ENCODE measurements at regions not wholly inside any gene's neighbourhood (a gene's known extent, or its start where the extent isn't known, plus 50 kb on each side); places are given as distances from the start of the nearest gene placed in this dataset.
A peak's percentile ranks its signal among the peaks of the same experiment; 100 is the strongest.

DNA sequence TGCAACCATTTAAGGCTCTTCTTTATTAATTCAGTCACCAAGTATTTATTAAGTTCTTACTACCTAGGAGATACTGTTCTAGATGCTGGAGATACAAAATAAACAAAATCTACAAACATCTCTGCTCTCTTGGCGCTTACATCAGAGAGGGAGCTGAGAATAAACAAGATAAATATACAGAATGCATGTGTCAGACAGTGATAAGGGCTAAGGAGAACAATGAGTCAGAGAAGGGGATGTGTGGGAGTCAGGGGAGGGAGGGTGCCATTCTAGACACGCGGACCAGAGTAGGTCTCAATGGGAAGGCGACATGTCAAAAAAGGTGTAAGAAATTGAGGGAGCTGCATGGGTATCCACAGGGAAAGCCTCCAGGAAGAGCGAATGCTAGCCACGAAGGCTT lies 393.2 kb downstream of the RWDD3 start:
- H3K27ac ChIP-seq (ENCODE audit: extremely low read depth, low read depth, low read length): no peak overlapping the region
- no TSS peak for BruUV-seq (replicated peaks)
- intact Hi-C loops (cut with micrococcal nuclease): no loop called here
- H4K20me1 ChIP-seq (replicated peaks; ENCODE audit: control insufficient read depth, insufficient read depth, low read length): no peaks in the 10 kb centered on the region
- FAIRE-seq (no peak), ATAC-seq (no peak), DNase-seq (ENCODE audit: extremely low read depth in 1 of 4, low spot score in 3 of 4) (peak in 2 of 4 experiments; percentile 4 to 7)
- H3K9me1 ChIP-seq (ENCODE audit: control insufficient read depth, insufficient read depth, low read length): no peaks in the 10 kb centered on the region
- 3% methylated on average over 6 of the region's 6 CpGs for WGBS (ENCODE audit: insufficient coverage, low coverage, missing lambda C conversion rate)
- no peaks in the 10 kb centered on the region for H3K36me3 ChIP-seq (ENCODE audit: control insufficient read depth, insufficient read depth, low read length)
- no peaks in the 10 kb centered on the region; the same call in 1 of the 2 replicates for H3K9me3 ChIP-seq (replicated peaks; ENCODE audit: control insufficient read depth, insufficient read depth, low read depth, low read length)
- no peak overlapping the region for H3K4me2 ChIP-seq (ENCODE audit: insufficient read depth, low read length)
- H3K4me3 ChIP-seq: no peak overlapping the region
- no peaks in the 10 kb centered on the region for H3K27me3 ChIP-seq (ENCODE audit: control insufficient read depth in 2 of 2, insufficient read depth in 2 of 2, low read length in 2 of 2)
- no peak overlapping the region for H3K9ac ChIP-seq (ENCODE audit: insufficient read depth in 1 of 2, low read depth in 2 of 2, low read length in 2 of 2)
- in situ Hi-C loops (cut with MboI): no loop called here
- CTCF ChIA-PET (ENCODE audit: low intra/inter-chr PET ratio): no interaction called here
- no peak overlapping the region for H2AFZ ChIP-seq (ENCODE audit: low read depth, low read length)
- peak; percentile 62; the same call in 1 of the 2 replicates for TF ChIP-seq SMARCE1 (IDR thresholded peaks at IDR 0.05)
- peak; percentile 64 for TF ChIP-seq TCF3 (CRISPR knock-in tag; IDR thresholded peaks at IDR 0.05)
- TF ChIP-seq FOSL1 (tag; conservative IDR thresholded peaks at IDR 0.05): peak; percentile 76
- TF ChIP-seq, protein P1, sequence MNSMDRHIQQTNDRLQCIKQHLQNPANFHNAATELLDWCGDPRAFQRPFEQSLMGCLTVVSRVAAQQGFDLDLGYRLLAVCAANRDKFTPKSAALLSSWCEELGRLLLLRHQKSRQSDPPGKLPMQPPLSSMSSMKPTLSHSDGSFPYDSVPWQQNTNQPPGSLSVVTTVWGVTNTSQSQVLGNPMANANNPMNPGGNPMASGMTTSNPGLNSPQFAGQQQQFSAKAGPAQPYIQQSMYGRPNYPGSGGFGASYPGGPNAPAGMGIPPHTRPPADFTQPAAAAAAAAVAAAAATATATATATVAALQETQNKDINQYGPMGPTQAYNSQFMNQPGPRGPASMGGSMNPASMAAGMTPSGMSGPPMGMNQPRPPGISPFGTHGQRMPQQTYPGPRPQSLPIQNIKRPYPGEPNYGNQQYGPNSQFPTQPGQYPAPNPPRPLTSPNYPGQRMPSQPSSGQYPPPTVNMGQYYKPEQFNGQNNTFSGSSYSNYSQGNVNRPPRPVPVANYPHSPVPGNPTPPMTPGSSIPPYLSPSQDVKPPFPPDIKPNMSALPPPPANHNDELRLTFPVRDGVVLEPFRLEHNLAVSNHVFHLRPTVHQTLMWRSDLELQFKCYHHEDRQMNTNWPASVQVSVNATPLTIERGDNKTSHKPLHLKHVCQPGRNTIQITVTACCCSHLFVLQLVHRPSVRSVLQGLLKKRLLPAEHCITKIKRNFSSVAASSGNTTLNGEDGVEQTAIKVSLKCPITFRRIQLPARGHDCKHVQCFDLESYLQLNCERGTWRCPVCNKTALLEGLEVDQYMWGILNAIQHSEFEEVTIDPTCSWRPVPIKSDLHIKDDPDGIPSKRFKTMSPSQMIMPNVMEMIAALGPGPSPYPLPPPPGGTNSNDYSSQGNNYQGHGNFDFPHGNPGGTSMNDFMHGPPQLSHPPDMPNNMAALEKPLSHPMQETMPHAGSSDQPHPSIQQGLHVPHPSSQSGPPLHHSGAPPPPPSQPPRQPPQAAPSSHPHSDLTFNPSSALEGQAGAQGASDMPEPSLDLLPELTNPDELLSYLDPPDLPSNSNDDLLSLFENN (IDR thresholded peaks at IDR 0.05; ENCODE audit: low read depth in 2 of 2, low read length in 2 of 2): no peak
- no peak for TF ChIP-seq PYGO2 (tag; IDR thresholded peaks at IDR 0.05)
- TF ChIP-seq, protein P2, sequence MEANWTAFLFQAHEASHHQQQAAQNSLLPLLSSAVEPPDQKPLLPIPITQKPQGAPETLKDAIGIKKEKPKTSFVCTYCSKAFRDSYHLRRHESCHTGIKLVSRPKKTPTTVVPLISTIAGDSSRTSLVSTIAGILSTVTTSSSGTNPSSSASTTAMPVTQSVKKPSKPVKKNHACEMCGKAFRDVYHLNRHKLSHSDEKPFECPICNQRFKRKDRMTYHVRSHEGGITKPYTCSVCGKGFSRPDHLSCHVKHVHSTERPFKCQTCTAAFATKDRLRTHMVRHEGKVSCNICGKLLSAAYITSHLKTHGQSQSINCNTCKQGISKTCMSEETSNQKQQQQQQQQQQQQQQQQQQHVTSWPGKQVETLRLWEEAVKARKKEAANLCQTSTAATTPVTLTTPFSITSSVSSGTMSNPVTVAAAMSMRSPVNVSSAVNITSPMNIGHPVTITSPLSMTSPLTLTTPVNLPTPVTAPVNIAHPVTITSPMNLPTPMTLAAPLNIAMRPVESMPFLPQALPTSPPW (CRISPR knock-in tag; IDR thresholded peaks at IDR 0.05): 0 out of 2 replicates have a peak, but pooled peaks have one; percentile 12
- peak; percentile 34; the same call in 1 of the 2 replicates for TF ChIP-seq TAL1 (IDR thresholded peaks at IDR 0.05)
- peak; percentile 28; the same call in 1 of the 2 replicates for TF ChIP-seq L3MBTL2 (IDR thresholded peaks at IDR 0.05)
- TF ChIP-seq CBFA2T3 (IDR thresholded peaks at IDR 0.05): peak; percentile 46
- no peak for TF ChIP-seq TARDBP (IDR thresholded peaks at IDR 0.05)
- TF ChIP-seq SOX6 (IDR thresholded peaks at IDR 0.05): 0 out of 2 replicates have a peak, but pooled peaks have one; percentile 35
- TF ChIP-seq PCBP2 (IDR thresholded peaks at IDR 0.05; ENCODE audit: low read depth, low read length, poor library complexity, severe bottlenecking): no peak
- no peak for TF ChIP-seq NEUROD1 (IDR thresholded peaks at IDR 0.05; ENCODE audit: borderline replicate concordance, low read depth, low read length, partially characterized antibody)
- peak; percentile 68 for TF ChIP-seq ARID1B (IDR thresholded peaks at IDR 0.05)
- TF ChIP-seq JUND (IDR thresholded peaks at IDR 0.05; ENCODE audit: borderline replicate concordance, low read depth, low read length): peak; percentile 50; the same call in 1 of the 2 replicates
- TF ChIP-seq JUND (tag; IDR thresholded peaks at IDR 0.05; ENCODE audit: borderline replicate concordance, low read depth, low read length): peak; percentile 42; the same call in 1 of the 3 replicates
- no peak for TF ChIP-seq ZNF75A (CRISPR knock-in tag; IDR thresholded peaks at IDR 0.05)
- peak in 1 of 2 experiments; percentile 49; a peak in 1 of 4 replicates for TF ChIP-seq FOXA3 (CRISPR knock-in tag; conservative IDR thresholded peaks at IDR 0.05 in 1 of 2, IDR thresholded peaks at IDR 0.05 in 1 of 2)
- POLR2A ChIA-PET: no interaction called here
- H3K4me1 ChIP-seq (replicated peaks in 1 of 2; ENCODE audit: control insufficient read depth in 2 of 2, insufficient read depth in 2 of 2, low read length in 2 of 2): no peaks in the 10 kb centered on the region
- H3K79me2 ChIP-seq (ENCODE audit: control insufficient read depth, insufficient read depth, low read length): no peaks in the 10 kb centered on the region
